HK-2 (cell line): ENCODE measurements at regions not wholly inside any gene's neighbourhood (a gene's known extent, or its start where the extent isn't known, plus 50 kb on each side); places are given as distances from the start of the nearest gene placed in this dataset.

Experiments
- DNase-seq: peaks from one replicate; pipeline ENCODE4 v3.0.0-alpha.2; 2018; ENCODE audit not compliant: unreplicated experiment

DNA sequence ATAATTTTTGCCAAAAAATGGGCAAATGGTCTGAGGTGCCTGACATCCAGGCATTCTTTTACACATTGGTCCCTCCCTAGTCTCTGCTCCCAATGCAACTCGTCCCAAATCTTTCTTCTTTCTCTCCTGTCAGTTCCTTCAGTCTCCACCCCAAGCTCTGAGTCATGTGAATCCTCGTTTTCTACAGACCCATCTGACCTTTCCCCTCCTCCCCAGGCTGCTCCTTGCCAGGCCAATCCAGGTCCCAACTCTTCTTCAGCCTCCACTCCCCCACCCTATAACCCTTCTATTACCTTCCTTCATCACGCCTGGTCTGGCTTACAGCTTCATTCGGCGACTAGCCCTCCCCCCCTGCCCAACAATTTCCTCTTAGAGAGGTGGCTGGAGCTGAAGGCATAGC is 55.3 kb downstream of the BBS10 start:
- peak; percentile 21 for DNase-seq

DNA sequence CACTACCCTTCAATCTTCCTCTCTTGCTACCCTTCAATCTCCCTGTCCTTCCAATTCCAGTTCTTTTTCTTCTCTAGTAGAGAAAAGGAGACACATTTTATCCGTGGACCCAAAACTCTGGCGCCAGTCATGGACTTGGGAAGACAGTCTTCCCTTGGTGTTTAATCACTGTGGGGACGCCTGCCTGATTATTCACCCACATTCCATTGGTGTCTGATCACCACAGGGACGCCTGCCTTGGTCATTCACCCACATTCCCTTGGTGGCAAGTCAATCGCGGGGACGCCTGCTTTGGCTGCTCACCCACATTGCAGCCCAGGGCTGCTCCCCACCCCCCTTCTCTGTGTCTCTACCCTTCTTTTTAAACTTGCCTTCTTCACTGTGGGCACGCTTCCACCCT is 55.9 kb downstream of the BBS10 start:
- peak; percentile 53 for DNase-seq

DNA sequence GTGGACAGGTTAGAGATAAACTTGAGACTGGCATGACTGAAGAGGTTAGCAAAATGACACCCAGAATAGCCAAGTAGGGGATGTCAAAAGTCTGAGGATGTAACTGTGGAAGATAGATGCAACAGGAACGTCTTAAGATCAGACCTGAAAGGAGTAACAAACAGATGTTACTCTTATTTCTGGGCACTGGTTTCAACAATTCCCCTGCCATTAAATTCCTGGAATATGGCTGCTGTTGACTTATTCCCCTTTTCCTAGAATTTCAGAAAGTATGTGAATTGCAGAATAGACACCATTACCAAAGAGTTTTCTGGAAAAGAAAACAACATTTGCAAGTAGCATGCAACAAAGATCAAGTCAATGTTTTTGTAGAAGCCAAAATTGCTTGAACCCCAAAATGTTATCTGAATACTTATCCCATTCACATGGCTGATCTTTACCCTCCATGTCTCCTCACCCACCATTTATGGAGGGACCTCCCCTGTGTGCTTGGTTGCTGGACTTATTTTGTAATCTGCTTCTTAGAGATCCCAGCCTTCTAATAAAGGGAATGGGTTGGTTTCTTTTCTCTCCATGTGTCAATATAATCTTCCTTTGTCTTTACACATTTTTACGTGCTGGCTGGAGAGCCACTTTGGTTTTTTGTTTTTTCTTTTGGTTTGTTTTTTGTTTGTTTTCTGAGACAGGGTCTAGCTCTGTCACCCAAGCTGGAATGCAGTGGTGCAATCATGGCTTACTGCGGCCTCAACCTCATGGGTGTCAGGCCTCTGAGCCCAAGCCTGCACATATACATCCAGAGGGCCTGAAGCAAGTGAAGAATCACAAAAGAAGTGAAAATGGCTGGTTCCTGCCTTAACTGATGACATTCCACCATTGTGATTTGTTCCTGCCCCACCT is 57.0 kb downstream of the BBS10 start:
- no peak for DNase-seq

DNA sequence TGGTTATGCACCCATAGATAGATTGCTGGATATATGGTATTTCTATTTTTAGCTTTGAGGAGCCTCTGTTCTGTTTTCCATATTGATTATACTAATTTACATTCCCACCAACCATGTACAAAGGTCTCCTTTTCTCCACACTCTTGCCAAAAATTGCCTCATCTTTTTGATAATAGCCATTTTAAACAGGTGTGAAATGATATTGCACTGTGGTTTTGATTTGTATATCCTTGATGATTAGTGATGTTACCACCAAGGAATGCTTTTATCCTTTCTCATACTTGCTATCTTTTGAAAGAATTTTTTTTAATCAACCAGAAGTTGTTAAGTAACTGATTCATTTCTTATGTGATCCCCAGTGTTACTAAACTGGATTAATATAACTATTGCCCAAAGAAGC is 60.0 kb downstream of the BBS10 start:
- no peak for DNase-seq

DNA sequence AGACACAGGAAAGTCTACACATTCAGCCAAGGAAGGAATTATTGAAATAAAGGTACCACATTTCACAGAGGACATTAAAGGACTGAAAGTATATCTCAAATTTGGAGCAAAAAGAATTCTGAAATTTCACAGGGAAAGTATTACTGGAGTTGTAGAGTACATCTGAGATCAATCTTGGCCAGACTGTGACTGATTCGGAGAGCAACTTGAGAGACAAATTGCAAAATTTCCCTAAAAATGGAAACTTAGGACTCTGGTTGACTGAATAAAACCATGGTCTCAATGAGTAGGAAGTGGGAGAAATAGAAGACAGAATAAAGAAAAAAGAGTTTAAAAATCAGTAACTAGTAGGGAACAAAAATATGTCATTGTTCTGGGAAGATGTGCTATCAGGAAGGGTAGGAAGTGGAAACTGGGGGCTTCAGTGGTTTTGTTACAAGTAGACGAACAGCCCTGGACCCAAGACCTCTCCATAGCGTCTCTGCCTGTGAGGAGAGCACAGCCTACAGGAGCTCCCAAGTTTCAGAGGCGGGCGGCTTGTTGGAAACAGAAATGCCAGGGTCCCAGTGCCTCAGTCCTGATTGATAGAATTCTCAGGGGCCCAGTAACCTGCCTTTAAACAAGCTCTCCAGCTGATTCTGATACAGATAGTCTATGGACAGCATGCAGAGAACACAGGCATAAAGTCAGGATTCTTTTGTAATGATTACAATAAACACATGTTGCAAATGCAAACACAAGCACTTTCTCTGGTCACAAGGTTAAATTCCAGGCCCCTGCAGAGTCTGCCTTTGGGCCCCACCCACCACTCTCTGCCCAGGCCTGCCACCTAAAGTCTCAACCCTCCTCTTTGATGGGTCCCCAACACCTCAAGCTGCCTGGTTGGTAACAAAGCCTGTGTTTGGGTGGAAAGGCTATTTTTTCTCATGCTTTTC is 63.1 kb downstream of the BBS10 start:
- DNase-seq = no peak

DNA sequence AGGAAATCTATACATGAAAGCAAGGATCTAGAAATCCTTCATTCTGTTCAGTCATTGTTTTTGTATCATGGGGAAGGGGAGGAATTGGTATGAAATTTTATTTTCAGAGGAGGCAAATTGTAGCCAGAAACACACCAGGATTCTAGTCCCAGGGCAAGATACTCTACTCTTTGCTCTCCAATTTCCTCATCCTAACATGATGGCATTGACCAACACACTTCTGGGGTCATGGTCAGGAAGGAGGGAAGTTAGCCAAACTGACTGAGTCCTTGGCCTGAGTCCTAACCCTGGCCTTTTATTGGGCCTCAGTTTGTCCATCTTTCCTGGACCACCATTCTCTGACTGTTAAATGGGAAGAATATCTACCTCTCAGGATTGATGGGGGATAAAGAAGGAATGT is 65.5 kb downstream of the BBS10 start:
- DNase-seq = no peak

DNA sequence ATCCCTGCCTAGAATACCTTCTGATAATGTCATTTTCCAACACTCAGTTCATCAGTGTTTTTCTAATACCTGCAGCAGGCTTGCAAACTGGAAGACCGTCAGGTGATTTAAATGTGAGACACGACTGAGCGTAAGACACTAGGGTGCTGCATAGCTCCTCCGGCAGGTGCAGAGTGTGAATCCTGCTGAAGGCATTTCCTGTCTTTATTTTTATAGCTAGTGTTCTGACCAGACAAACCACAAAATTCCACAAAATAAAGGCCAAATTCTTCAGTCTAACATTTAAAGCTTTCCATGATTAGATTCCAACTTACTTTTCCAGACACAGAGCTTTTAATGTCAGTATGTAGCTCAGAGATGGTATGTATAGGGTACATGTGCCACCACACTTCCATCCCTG is 70.7 kb downstream of the BBS10 start:
- peak; percentile 31 for DNase-seq

DNA sequence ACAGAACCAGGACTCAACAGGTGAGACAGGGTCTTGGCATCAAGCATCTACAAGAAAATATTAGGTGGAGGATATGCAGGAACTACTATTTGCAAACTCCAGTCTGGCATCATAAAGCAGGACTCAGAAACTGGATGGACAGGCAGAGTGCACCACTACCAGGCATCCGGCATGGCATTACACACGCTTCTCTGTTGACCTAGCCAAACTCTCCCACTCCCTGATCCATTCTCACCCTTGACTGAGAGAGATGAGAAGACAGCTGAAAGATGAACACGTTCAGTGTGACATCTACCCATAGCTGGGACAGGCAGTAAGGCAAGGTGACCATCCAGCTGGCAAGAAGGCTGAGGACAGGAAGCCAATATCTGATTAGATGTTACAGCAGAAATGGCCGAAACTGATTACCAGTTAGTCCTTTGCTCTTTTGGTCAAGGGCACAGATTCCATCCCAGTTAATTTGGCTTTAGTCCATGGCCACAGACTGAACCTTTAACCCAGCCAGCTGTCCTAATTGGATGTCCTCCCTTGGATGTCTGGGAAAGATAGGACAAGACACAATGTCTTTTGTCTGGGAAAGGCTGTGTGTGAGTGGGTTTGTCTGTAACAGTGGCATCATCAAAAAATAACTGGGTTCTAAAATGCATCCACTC is 71.6 kb downstream of the BBS10 start:
- DNase-seq = no peak

DNA sequence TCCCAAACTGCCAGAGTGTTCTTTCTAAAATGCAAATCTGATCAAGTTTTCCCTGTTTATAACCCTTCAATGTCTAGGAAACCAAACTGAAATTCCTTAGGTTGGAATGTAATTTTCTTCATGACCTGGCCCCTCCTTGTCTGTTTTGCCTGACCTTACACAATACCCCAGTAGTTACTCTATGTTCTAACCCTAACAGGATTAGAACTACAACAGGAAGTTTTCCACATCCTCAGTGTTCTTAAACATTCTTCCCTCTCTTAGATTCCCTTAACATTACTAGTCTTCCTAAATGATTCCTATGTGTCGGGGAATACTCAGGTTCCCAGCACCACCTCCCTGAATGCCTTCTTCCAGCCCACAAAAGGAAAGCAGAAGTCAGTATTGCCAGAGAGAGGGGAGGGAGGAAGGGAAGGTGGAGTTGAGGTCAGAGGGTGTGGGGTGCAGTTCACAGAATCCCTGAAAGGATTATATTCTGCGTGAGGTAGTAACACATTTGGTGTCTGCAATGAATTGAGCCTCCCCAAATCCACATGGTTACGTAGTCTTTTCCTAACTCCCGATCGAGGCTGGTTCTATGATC is 72.6 kb downstream of the BBS10 start:
- no peak for DNase-seq

DNA sequence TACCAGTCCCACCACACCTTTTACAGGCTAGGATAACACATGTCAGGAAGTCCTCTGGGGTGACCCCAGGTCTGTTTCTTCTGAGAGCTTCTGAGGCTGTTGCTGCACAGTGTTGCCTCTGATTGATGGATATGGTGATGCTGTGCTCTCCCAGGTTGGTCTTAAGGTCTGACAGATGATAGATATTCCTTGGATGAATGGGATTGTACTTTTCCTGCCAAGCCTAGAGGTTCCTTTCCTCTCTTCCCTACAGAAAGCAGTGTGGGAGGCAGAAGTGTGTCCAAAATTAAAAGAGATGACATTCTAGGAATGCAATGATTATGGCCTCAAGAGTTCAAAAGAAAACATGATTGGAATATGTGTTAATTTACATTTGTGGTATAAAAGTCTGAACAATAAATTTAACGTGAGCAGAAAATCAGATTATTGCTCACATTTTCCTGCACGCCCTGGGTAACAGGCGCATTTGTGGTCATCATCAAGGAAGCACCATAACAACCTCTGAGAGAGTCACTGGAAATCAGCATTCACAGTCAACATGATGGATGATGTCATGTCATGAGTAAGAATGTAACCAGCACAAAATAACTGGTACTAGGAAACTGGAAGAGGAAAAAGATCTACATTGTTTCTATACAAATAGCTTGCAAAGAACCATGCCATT is 73.7 kb downstream of the BBS10 start:
- DNase-seq = no peak

DNA sequence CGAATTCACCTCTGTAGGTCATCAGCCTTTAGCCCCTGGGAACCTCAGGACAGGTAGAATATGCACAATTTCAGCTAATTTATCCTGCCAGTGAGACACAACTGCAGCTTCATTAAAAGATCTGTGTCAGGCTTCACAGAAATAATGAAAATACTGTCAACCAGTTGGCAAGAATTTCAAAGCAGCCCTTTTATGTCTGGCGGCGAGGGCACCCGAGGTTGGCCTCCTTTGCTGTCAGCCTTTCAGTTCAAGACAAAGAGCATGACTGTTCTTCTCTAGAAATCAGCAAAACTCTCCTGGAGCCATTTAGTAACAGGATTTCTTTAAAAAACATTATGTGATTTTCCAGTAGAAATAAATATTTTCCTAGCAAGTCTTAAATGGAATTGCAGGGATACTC is 75.9 kb downstream of the BBS10 start:
- DNase-seq = no peak

DNA sequence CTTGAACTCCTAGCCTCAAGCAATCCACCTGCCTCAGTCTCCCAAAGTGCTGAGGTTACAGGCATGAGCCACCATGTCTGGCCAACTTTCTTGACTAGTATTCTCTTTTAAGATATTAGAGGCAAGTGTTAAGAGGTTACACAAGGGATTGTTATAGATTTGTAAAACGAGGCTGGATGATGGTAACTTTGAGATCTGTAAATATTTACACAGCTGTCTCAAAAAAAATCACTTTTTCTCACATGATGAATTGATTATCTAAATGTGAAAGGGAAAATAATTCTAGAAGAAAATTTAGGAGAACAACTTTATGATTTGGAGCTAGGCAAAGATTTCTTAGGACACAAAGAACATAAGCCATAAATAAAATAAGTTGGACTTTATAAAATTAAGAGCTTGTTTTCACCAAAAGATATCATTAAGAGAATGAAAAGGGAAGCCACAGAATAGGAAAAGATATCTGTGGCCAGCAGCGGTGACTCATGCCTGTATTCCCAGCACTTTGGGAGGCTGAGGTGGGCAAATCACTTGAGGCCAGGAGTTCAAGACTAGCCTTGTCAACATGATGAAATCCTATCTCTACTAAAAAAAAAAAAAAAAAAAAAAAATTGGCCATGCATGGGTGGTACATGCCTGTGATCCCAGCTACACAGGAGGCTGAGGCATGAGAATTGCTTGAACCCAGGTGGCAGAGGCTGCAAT is 77.4 kb downstream of the BBS10 start:
- no peak for DNase-seq

DNA sequence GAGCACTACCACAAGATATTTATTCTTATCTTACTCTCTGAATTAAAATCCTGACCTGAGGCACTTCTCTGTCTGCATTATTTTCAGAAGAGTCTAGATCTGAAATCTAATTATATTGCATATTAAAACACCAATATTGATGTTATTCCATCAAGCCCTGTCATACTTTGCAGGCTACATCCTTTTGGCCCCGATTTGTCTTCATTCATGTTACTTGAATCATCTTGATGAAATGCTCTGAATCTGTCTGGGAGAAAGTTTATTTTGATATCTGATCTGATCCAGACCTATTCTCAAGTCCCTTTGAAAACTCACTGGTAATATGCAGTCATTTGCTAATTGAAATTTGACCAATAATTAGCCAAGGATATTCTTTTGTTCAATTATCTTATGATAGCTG is 79.9 kb downstream of the BBS10 start:
- DNase-seq = no peak

DNA sequence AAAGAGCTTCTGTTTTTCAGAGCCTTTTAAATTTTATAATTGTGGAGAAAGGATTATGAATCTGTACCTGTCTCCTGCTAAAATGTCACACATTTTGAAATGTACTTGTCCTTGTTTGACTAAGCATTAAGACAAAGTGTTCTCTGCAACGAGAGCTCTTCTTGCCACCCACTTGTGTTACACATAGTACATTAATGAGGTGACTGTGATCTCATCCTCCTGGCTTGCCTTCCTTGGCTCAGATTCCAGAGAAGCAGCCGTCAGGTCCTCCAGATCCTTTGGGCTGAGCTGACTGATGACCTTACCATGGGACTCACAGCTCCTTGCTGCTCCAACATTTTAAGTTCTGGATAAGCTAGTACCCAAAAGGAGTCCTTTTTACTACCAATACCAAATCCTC is 81.4 kb downstream of the BBS10 start:
- peak; percentile 61 for DNase-seq

DNA sequence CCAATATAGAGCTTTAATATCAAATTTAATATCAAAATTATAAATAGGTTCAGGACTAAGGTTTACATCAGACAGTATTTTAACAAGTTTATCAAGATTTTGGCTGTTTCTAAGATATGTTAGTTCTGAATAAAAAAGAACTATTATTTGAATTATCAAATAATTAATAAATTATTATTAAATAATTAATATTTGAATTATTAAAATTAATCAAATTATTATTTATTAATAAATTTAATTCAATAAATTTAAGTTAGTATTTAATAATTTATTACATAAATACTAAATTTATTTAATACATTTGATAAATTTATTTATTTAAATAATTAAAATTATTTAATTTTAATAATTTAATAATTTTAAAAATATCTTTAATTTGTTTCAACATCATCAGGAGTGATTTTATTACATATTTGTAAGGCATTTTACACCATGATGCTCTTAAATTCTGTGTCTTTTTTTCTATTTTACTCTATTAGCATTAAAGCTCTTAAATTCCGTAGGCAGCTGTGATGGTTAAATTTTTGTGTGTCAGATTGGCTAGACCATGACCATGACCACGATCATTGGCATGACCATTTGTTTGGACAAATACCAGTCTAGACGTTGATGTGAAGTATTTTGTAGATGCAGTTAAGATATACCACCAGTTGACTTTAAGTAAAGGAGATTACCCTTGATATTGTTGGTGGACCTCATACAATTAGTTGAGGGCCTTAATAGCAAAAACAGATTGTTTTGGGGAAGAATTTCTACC is 82.6 kb downstream of the BBS10 start:
- DNase-seq = no peak

DNA sequence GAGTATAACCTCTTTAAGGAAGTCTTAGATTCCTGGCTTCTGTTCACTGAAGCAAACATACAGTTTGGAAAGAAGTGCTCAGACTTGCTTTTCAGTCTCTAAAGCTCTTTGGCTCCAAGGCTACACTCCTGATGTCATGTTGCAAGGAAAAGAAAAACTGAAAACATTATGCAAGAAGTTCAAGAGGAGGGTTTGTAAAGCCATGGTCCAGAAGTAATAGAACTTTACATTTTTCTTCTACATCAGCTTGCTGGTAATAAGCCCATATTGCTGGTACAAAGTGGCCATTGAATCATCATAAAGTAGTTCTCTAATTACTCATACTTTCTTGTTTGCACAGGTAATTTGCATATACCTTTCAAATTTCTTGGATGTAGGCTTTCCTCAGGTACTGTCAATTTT is 83.6 kb downstream of the BBS10 start:
- DNase-seq = no peak

DNA sequence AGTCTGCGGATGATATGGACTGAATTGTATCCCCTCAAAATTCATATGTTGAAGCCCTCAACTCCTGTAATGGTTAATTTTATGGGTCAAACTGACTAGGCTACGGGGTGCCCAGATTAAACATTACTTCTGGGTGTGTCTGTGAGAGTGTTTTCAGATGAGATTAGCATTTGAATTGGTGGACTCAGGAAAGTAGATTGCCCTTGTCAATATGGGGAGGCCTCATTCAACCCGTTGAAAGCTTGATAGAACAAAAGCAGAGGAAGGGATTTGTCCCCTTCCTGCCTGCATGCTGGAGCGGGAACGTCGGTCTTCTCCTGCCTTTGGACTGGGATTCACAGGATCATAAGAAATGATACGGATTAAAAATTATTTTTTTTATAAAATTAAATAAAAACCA is 84.5 kb downstream of the BBS10 start:
- no peak for DNase-seq

DNA sequence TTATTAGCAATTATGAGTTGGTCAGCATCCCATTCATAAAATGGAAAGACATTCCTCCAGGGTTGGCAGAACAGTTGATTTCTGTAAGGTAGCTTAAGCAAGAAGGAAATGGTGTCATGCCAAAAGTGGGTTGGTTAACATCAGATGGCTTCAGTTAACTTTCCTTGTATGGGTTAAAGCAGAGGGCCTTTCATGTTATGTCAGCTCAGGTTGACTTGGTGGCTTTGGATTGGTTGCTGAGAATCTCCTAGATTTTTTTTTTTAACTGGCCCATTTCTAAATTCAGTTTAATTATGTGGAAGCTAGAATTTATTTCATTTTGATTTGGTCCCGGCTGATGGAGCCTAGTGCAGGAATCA is 87.8 kb downstream of the BBS10 start:
- no peak for DNase-seq

DNA sequence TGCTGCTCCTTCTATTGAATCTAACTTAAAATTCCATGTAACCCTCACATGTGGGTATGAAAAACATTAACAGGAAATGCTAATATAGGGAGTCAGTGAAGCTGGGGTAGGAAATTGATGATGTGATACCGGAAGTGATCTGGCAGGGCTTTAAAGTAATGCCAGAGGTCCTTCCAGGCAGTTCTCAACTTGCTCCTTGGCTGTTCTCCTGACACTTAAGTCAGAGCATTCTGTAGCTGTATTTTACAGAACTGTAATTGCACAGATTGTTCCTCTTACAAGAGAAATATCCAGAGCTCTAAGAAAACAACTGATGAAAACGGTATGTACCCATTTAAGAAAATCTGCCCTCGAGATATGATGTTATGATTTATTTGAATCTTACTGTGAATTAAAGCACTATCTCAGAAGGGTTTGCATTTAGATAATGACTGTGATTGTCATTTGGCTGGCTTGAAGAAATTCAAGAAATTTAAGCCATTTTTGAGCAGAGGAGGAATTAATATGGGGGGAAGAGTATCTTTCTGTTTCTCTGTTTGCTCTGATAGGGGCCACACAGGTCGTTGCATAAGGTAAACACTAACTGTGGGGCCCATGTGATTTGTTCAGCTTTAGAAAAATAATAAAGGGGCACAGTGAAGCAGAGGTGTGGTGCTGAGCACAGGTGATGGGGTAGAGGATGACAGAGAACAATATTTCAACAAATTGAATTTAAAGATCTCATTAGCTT is 88.4 kb downstream of the BBS10 start:
- DNase-seq = no peak
